ENCODE measurements at regions not wholly inside any gene's neighbourhood (a gene's known extent, or its start where the extent isn't known, plus 50 kb on each side); places are given as distances from the start of the nearest gene placed in this dataset.

- TF ChIP-seq ZNF691 (CRISPR knock-in tag; IDR thresholded peaks at IDR 0.05; ENCODE audit: borderline replicate concordance, low read depth) (no peak), ZNF574 (CRISPR knock-in tag; IDR thresholded peaks at IDR 0.05) (0 out of 2 replicates have a peak, but pooled peaks have one; percentile 36), ESRRA (CRISPR knock-in tag; IDR thresholded peaks at IDR 0.05; ENCODE audit: low read depth) (peak; percentile 82), ATM (IDR thresholded peaks at IDR 0.05; ENCODE audit: borderline replicate concordance) (no peak), HNRNPLL (IDR thresholded peaks at IDR 0.05; ENCODE audit: low read depth, low read length, poor library complexity, severe bottlenecking) (no peak), ZNF720 (CRISPR knock-in tag; IDR thresholded peaks at IDR 0.05) (no peak), ZBTB14 (CRISPR knock-in tag; IDR thresholded peaks at IDR 0.05) (no peak), ZNF451 (CRISPR knock-in tag; IDR thresholded peaks at IDR 0.05) (no peak), TBX2 (CRISPR knock-in tag; IDR thresholded peaks at IDR 0.05; ENCODE audit: borderline replicate concordance) (no peak), ZNF570 (CRISPR knock-in tag; IDR thresholded peaks at IDR 0.05; ENCODE audit: borderline replicate concordance) (no peak), AFF4 (CRISPR knock-in tag; IDR thresholded peaks at IDR 0.05) (no peak), PREB (CRISPR knock-in tag; IDR thresholded peaks at IDR 0.05) (no peak), TFDP2 (CRISPR knock-in tag; IDR thresholded peaks at IDR 0.05) (no peak), RFX1 (IDR thresholded peaks at IDR 0.05) (no peak)
Measured at GRCh38 chr2:20506201-20506685, 59.4 kb downstream of the RHOB start (continued).

Data from HepG2 (cell line).